ENCODE measurements at regions not wholly inside any gene's neighbourhood (a gene's known extent, or its start where the extent isn't known, plus 50 kb on each side); places are given as distances from the start of the nearest gene placed in this dataset.

GRCh38 chr4:188485906-188486305, 346.7 kb downstream of the TRIML1 start:
- DNase-seq (ENCODE audit: low read depth, low spot score): no peak
- no TSS peak for BruUV-seq (replicated peaks)
- Histone ChIP-seq H3K9me3 (ENCODE audit: control insufficient read depth, insufficient read depth, low read depth, low read length) (no peaks in the 10 kb centered on the region), H3K4me3 (ENCODE audit: low read depth in 2 of 2, low read length in 2 of 2) (no peak overlapping the region), H3K36me3 (ENCODE audit: control insufficient read depth, insufficient read depth, low read length) (no peaks in the 10 kb centered on the region), H3K27ac (ENCODE audit: low read length) (no peak overlapping the region), H3K4me1 (ENCODE audit: control insufficient read depth, insufficient read depth, low read length) (no peaks in the 10 kb centered on the region), H3K27me3 (ENCODE audit: control insufficient read depth, insufficient read depth, low read length) (no peaks in the 10 kb centered on the region)
- CTCF ChIA-PET: no interaction called here
- no peak for ATAC-seq
- POLR2A ChIA-PET: no interaction called here
- in situ Hi-C loops (cut with HindIII; ENCODE audit: low pct_unique_long_range_greater_than_20kb, low sequenced_read_pairs): no loop called here
- intact Hi-C loops (cut with micrococcal nuclease; ENCODE audit: unreplicated experiment): no loop called here
- no peak for TF ChIP-seq CTCF (IDR thresholded peaks at IDR 0.05)
- TF ChIP-seq TCF7L2 (IDR thresholded peaks at IDR 0.05; ENCODE audit: low read depth, low read length): no peak
- TF ChIP-seq POLR2AphosphoS5 (IDR thresholded peaks at IDR 0.05; ENCODE audit: low read depth, low read length): no peak
- no peak for TF ChIP-seq REST (IDR thresholded peaks at IDR 0.05; ENCODE audit: insufficient read depth in 1 of 2, low read depth in 2 of 2, low read length in 1 of 2)
- no peak for TF ChIP-seq SIN3A (IDR thresholded peaks at IDR 0.05; ENCODE audit: borderline replicate concordance, insufficient read depth, low read depth, low read length)

DNA sequence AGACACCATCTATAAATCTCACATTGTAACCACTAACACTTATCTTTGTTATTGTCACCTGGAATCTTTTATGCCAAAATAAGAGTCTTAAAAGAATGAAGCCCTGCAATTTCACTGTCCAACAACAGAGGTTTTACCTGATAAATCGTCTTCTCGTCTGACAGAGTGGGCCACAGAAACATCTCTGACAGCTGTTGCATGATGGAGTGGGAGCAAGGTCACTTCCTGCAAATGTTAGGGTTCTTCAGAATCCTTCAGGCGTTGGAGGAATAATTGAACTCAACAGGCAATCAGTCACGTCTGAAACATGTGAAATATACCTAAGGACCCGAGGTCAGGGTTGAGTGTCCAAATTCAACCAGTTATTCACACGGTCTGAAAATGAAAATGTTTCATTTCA, 353.6 kb downstream of the TRIML1 start:
- ATAC-seq (no peak), DNase-seq (ENCODE audit: low read depth, low spot score) (no peak)
- no peak overlapping the region for H3K27ac ChIP-seq (ENCODE audit: low read length)
- TF ChIP-seq TCF7L2 (IDR thresholded peaks at IDR 0.05; ENCODE audit: low read depth, low read length) (no peak), REST (IDR thresholded peaks at IDR 0.05; ENCODE audit: insufficient read depth in 1 of 2, low read depth in 2 of 2, low read length in 1 of 2) (no peak), POLR2AphosphoS5 (IDR thresholded peaks at IDR 0.05; ENCODE audit: low read depth, low read length) (no peak), CTCF (IDR thresholded peaks at IDR 0.05) (no peak), SIN3A (IDR thresholded peaks at IDR 0.05; ENCODE audit: borderline replicate concordance, insufficient read depth, low read depth, low read length) (no peak)
- no peaks in the 10 kb centered on the region for H3K36me3 ChIP-seq (ENCODE audit: control insufficient read depth, insufficient read depth, low read length)
- CTCF ChIA-PET: no interaction called here
- no TSS peak for BruUV-seq (replicated peaks)
- H3K9me3 ChIP-seq (ENCODE audit: control insufficient read depth, insufficient read depth, low read depth, low read length): no peaks in the 10 kb centered on the region
- in situ Hi-C loops (cut with HindIII; ENCODE audit: low pct_unique_long_range_greater_than_20kb, low sequenced_read_pairs) (no loop called here), intact Hi-C loops (cut with micrococcal nuclease; ENCODE audit: unreplicated experiment) (no loop called here)
- POLR2A ChIA-PET: no interaction called here
- no peaks in the 10 kb centered on the region for H3K4me1 ChIP-seq (ENCODE audit: control insufficient read depth, insufficient read depth, low read length)
- no peaks in the 10 kb centered on the region for H3K27me3 ChIP-seq (ENCODE audit: control insufficient read depth, insufficient read depth, low read length)
- no peak overlapping the region for H3K4me3 ChIP-seq (ENCODE audit: low read depth in 2 of 2, low read length in 2 of 2)
